HFF-Myc (cell line): ENCODE measurements at regions not wholly inside any gene's neighbourhood (a gene's known extent, or its start where the extent isn't known, plus 50 kb on each side); places are given as distances from the start of the nearest gene placed in this dataset.

Source experiments
- DNase-seq: peaks from one replicate; pipeline ENCODE4 v3.0.0-alpha.2; 2011; ENCODE audit warnings: low read depth; ENCODE audit errors: extremely low read depth
- H3K4me3 ChIP-seq: replicated peaks from 2 replicates; pipeline ENCODE4 v1.5.1; 2011; ENCODE audit warnings: low read depth, mild to moderate bottlenecking, control low read depth, low read length
- CTCF ChIP-seq: IDR thresholded peaks from 2 replicates; pipeline ENCODE4 v1.5.1; 2012; ENCODE audit warnings: mild to moderate bottlenecking, low read depth, low read length, control low read depth; ENCODE audit errors: missing control alignments

DNA sequence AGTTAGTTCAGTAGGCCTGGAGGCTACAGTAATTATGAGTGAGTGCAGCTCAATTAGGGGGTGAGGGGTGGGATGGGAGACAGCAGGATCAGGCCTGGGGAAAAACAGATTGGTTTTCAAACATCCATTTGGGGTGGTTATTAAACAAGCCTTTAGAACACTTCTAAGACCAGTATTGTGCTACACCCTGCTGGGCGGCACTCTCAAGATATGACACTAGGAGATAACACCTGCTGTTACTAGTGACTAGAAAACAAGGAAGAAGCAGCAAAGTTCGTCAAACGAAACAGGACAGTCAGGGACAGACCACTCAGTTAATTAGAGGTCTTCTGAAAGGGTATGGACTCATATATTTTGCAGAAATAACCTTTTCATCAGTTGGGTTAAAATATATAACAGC lies 353.6 kb downstream of the PTEN start:
- DNase-seq, result no peak
- TF ChIP-seq CTCF, result no peak

DNA sequence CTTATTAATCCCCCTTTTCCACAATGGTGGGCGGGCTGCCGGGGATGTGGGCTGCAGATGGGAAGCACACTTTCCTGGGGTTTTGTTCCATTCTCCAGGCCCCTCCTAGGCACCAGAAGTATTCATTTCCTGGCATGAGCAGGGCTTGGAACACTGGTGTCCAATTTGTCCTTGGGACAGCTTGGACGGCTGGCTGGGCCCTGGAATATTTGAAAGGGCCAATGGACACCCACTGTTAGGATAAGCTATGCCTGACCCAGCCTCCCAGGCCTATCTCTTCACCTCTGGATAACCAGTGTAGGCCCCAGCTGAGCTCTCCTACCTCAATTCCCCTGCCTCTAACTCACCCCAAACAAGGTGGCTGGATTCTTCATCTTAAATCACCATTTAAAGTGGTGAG lies 354.9 kb downstream of the PTEN start:
- no peak for DNase-seq
- H3K4me3 ChIP-seq, result no peak overlapping the region
- TF ChIP-seq CTCF, result no peak

More for the DNA sequence above, 353.6 kb downstream of the PTEN start:
- H3K4me3 ChIP-seq, result no peak overlapping the region

DNA sequence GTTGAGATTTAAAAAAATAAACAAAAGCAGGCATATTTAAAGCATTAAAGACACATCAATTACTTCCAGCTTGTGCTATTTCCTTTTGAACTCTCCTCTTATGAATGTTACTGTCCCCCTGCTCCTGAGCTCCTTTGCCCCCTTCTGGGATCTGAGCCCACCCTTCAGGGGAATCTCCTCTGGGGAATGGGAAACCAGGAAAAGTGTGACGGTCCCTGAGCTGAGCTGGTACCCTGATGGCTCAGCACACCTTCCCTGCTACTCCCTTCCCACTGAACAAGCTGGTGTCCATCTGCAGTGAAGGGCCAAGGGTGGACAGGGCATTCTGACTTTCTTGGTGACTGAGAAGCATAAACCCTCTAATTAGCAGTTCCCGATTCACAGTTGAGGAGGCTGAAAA lies 356.3 kb downstream of the PTEN start:
- TF ChIP-seq CTCF, result no peak
- DNase-seq, result no peak
- H3K4me3 ChIP-seq, result no peak overlapping the region

DNA sequence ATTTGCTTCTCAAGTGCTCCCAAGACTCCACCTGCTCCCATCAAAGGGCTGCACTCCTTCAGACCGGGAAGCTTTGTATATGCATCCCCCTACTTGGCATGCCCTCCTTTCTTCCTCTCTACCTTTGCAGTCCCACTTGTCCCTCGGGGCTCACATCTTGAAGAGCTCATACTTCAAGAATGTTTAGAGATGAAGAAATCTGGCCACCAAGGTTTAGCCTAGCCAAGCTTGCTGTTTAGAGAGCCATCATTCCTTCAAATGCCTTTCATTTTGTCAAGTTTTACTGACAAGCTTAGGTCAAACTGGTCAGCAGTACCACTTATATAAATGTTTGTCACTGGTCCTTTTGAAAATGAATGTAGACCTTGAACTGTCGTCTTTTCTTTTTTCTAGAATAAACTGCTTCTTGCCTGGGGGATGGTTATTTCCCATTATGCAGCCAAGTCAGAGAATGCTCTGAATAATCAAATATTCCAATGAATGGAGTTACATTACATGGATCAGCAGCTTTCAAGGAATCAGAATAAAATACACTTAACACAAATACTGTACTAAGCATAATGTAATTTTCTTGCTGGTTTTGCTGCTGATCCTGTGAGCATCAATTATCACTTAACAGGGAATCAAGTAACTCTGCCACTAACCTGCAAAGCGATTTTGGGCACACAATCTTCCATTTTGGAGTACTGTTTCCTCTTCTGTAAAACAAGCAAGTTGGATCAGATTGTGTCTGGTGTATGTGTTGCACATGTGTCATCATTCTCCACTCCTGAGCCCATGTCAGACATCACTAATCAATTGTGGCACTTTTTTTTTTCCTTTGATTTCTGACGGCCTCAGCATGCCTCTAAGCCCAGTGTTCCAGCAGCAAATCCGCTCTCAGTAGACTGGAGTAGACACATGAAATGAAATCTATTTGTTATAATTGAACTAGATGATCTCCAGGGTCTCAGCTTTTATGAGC lies 357.9 kb downstream of the PTEN start:
- H3K4me3 ChIP-seq, result no peak overlapping the region
- DNase-seq, result no peak
- TF ChIP-seq CTCF, result no peak

- H3K4me3 ChIP-seq, result no peak overlapping the region
- DNase-seq, result no peak
- no peak for TF ChIP-seq CTCF
Observed at GRCh38 chr10:88222881-88223280, 359.5 kb downstream of the PTEN start.
